ENCODE measurements at regions not wholly inside any gene's neighbourhood (a gene's known extent, or its start where the extent isn't known, plus 50 kb on each side); places are given as distances from the start of the nearest gene placed in this dataset.

DNA sequence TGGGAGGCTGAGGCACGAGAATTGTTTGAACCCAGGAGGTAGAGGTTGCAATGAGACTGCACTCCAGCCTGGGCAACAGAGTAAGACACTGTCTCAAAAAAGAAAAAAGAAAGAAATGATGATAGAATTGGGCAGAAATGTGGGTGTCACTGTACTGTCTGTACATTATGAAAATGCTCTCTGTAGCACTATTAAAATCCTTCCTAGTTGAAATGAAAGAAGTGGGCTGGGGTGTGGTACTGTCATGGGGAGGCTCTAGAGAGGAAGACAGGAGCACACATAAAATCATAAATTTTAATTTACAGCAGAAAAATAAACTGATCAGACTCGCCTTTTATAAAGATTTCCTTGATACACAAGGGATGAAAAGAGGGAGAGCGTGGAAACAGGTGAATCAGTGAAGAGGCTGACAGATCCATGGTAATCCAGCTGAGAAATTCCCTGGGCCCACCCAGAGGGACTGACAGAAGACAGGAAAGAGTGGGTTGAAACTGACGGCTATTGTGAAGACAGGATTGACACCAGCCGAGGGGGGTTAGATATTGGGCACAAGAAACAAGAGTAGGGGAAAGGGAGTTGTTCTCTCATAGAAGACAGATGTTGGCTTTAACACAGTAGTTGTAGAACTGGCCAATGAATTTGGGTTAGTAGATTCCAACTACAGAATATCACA is 96.4 kb upstream of the ATL2 start:
- TF ChIP-seq, protein P1, sequence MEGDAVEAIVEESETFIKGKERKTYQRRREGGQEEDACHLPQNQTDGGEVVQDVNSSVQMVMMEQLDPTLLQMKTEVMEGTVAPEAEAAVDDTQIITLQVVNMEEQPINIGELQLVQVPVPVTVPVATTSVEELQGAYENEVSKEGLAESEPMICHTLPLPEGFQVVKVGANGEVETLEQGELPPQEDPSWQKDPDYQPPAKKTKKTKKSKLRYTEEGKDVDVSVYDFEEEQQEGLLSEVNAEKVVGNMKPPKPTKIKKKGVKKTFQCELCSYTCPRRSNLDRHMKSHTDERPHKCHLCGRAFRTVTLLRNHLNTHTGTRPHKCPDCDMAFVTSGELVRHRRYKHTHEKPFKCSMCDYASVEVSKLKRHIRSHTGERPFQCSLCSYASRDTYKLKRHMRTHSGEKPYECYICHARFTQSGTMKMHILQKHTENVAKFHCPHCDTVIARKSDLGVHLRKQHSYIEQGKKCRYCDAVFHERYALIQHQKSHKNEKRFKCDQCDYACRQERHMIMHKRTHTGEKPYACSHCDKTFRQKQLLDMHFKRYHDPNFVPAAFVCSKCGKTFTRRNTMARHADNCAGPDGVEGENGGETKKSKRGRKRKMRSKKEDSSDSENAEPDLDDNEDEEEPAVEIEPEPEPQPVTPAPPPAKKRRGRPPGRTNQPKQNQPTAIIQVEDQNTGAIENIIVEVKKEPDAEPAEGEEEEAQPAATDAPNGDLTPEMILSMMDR (IDR thresholded peaks at IDR 0.05; ENCODE audit: insufficient read depth, low read length, poor library complexity, severe bottlenecking), result no peak
- TF ChIP-seq EZH2phosphoT487 (conservative IDR thresholded peaks at IDR 0.05; ENCODE audit: low read length), result no peak

Measured in SU-DHL-6 (cell line).